Stimulated activated CD4-positive, alpha-beta T cell treated with anti-CD3 and anti-CD28 coated beads, TNF-alpha, amount 100 ng/mL, for 1 hour (primary cell): ENCODE measurements at regions not wholly inside any gene's neighbourhood (a gene's known extent, or its start where the extent isn't known, plus 50 kb on each side); places are given as distances from the start of the nearest gene placed in this dataset.

Source experiments
- DNase-seq, 3 donors: peaks; one replicate each; pipeline ENCODE4 v3.0.0-alpha.2; 2020; ENCODE audit warnings: low read depth in 3 of 3, low spot score in 1 of 3

- DNase-seq: no peak
These were observed 457.9 kb upstream of the TPK1 start for GRCh38 chr7:145293754-145294153.

- no peak for DNase-seq
These were observed 457.4 kb upstream of the TPK1 start for GRCh38 chr7:145293228-145293701.

GRCh38 chr7:145289384-145289783 is 453.5 kb upstream of the TPK1 start:
- no peak for DNase-seq

- no peak for DNase-seq
These were observed 440.3 kb upstream of the TPK1 start for GRCh38 chr7:145276118-145276517.

GRCh38 chr7:145269418-145270161 is 433.7 kb upstream of the TPK1 start:
- no peak for DNase-seq

- DNase-seq: no peak
These were observed 429.3 kb upstream of the TPK1 start for GRCh38 chr7:145265180-145265579.

GRCh38 chr7:145263886-145264285 is 428.0 kb upstream of the TPK1 start:
- DNase-seq: no peak

- no peak for DNase-seq
These were observed 416.2 kb upstream of the TPK1 start for GRCh38 chr7:145252031-145252430.

GRCh38 chr7:145224775-145225174 is 388.9 kb upstream of the TPK1 start:
- DNase-seq: no peak

- DNase-seq: no peak
These were observed 383.6 kb upstream of the TPK1 start for GRCh38 chr7:145219461-145219860.

- DNase-seq: no peak
These were observed 381.0 kb upstream of the TPK1 start for GRCh38 chr7:145216866-145217265.

- no peak for DNase-seq
These were observed 376.2 kb upstream of the TPK1 start for GRCh38 chr7:145212050-145212449.

GRCh38 chr7:145211211-145211610 is 375.4 kb upstream of the TPK1 start:
- DNase-seq: no peak

- no peak for DNase-seq
These were observed 358.1 kb upstream of the TPK1 start for GRCh38 chr7:145193951-145194350.

- no peak for DNase-seq
These were observed 349.1 kb upstream of the TPK1 start for GRCh38 chr7:145184956-145185355.

- no peak for DNase-seq
These were observed 347.2 kb upstream of the TPK1 start for GRCh38 chr7:145183069-145183468.

- no peak for DNase-seq
These were observed 339.5 kb upstream of the TPK1 start for GRCh38 chr7:145175366-145175765.

- no peak for DNase-seq
These were observed 334.1 kb upstream of the TPK1 start for GRCh38 chr7:145169908-145170307.

GRCh38 chr7:145168879-145169278 is 333.0 kb upstream of the TPK1 start:
- no peak for DNase-seq

- DNase-seq: no peak
These were observed 332.6 kb upstream of the TPK1 start for GRCh38 chr7:145168427-145168826.

- DNase-seq: no peak
These were observed 321.0 kb upstream of the TPK1 start for GRCh38 chr7:145156834-145157233.

GRCh38 chr7:145152589-145152988 is 316.7 kb upstream of the TPK1 start:
- no peak for DNase-seq

GRCh38 chr7:145151676-145152075 is 315.8 kb upstream of the TPK1 start:
- DNase-seq: no peak
